H9 (cell line): ENCODE measurements at regions not wholly inside any gene's neighbourhood (a gene's known extent, or its start where the extent isn't known, plus 50 kb on each side); places are given as distances from the start of the nearest gene placed in this dataset.
A peak's percentile ranks its signal among the peaks of the same experiment; 100 is the strongest.

Source experiments
- DNase-seq: peaks from one replicate; pipeline ENCODE4 v3.0.0-alpha.2; 2017
- H2AFZ ChIP-seq: one replicate; pipeline ENCODE4 v1.6.1; 2013; ENCODE audit warnings: mild to moderate bottlenecking, low read length, control low read depth, moderate library complexity
- H2AK5ac ChIP-seq: 2 replicates; pipeline ENCODE4 v1.6.1; 2013; ENCODE audit warnings: low read length, control low read depth, mixed read lengths; ENCODE audit not compliant: insufficient read length
- H2BK120ac ChIP-seq: one replicate; pipeline ENCODE4 v1.6.1; 2013; ENCODE audit warnings: low read depth, mild to moderate bottlenecking, low read length, control low read depth, inconsistent platforms; ENCODE audit not compliant: poor library complexity, severe bottlenecking
- H2BK12ac ChIP-seq: 2 replicates; pipeline ENCODE4 v1.6.1; 2013; ENCODE audit warnings: low read length, control low read depth, mixed read lengths, low read depth; ENCODE audit not compliant: insufficient read length
- H2BK15ac ChIP-seq: 2 replicates; pipeline ENCODE4 v1.6.1; 2013; ENCODE audit warnings: low read depth, low read length, control low read depth
- H2BK20ac ChIP-seq: one replicate; pipeline ENCODE4 v1.6.1; 2013; ENCODE audit warnings: low read depth, mild to moderate bottlenecking, low read length, control low read depth, inconsistent platforms; ENCODE audit not compliant: poor library complexity, severe bottlenecking
- H2BK5ac ChIP-seq: 2 replicates; pipeline ENCODE4 v1.6.1; 2013; ENCODE audit warnings: low read length, control low read depth, mixed read lengths; ENCODE audit not compliant: insufficient read length
- H3K14ac ChIP-seq: 2 replicates; pipeline ENCODE4 v1.6.1; 2013; ENCODE audit warnings: low read length, control low read depth; ENCODE audit not compliant: insufficient read depth
- H3K18ac ChIP-seq: 2 replicates; pipeline ENCODE4 v1.6.1; 2013; ENCODE audit warnings: low read depth, mild to moderate bottlenecking, mixed read lengths, low read length, control low read depth; ENCODE audit not compliant: insufficient read length
- H3K23ac ChIP-seq: 2 replicates; pipeline ENCODE4 v1.6.1; 2013; ENCODE audit warnings: low read length, control low read depth, mixed read lengths, low read depth; ENCODE audit not compliant: insufficient read length
- H3K23me2 ChIP-seq: 2 replicates; pipeline ENCODE4 v1.6.1; 2013; ENCODE audit warnings: low read depth, mild to moderate bottlenecking, mixed read lengths, low read length, control low read depth; ENCODE audit not compliant: insufficient read length, poor library complexity, severe bottlenecking
- H3K27ac ChIP-seq: 2 replicates; pipeline ENCODE4 v1.5.1; 2013; ENCODE audit warnings: low read length, control low read depth, mixed read lengths, low read depth; ENCODE audit not compliant: insufficient read length
- H3K27me3 ChIP-seq: 2 replicates; pipeline ENCODE4 v1.6.1; 2013; ENCODE audit warnings: low read length, control low read depth, inconsistent platforms; ENCODE audit not compliant: insufficient read depth
- H3K4ac ChIP-seq: 2 replicates; pipeline ENCODE4 v1.6.1; 2013; ENCODE audit warnings: low read depth, mild to moderate bottlenecking, control low read depth, inconsistent platforms, low read length, moderate library complexity
- H3K4me1 ChIP-seq: 2 replicates; pipeline ENCODE4 v1.6.1; 2013; ENCODE audit warnings: low read length, control low read depth, inconsistent platforms; ENCODE audit not compliant: insufficient read depth
- H3K4me2 ChIP-seq: 2 replicates; pipeline ENCODE4 v1.6.1; 2013; ENCODE audit warnings: low read length, control low read depth, mixed read lengths; ENCODE audit not compliant: insufficient read length, insufficient read depth
- H3K56ac ChIP-seq: 2 replicates; pipeline ENCODE4 v1.6.1; 2013; ENCODE audit warnings: low read depth, mild to moderate bottlenecking, mixed read lengths, low read length, control low read depth; ENCODE audit not compliant: insufficient read length
- H3K79me1 ChIP-seq: 2 replicates; pipeline ENCODE4 v1.6.1; 2013; ENCODE audit warnings: low read depth, mild to moderate bottlenecking, moderate library complexity, low read length, control low read depth, inconsistent platforms; ENCODE audit not compliant: insufficient read depth, poor library complexity, severe bottlenecking
- H3K79me2 ChIP-seq: 2 replicates; pipeline ENCODE4 v1.6.1; 2013; ENCODE audit warnings: low read length, control low read depth, inconsistent platforms; ENCODE audit not compliant: insufficient read depth
- H3K9ac ChIP-seq: 2 replicates; pipeline ENCODE4 v1.6.1; 2013; ENCODE audit warnings: low read length, control low read depth, mixed read lengths; ENCODE audit not compliant: insufficient read length; ENCODE audit errors: extremely low read depth
- H3K9me3 ChIP-seq: one replicate; pipeline ENCODE4 v1.6.1; 2013; ENCODE audit warnings: low read depth, low read length, inconsistent platforms; ENCODE audit not compliant: control insufficient read depth
- H3T11ph ChIP-seq: one replicate; pipeline ENCODE4 v1.6.1; 2013; ENCODE audit warnings: mild to moderate bottlenecking, low read length, control low read depth, inconsistent platforms
- H4K20me1 ChIP-seq: one replicate; pipeline ENCODE4 v1.6.1; 2013; ENCODE audit not compliant: control insufficient read depth, insufficient read length, insufficient read depth
- H4K5ac ChIP-seq: 2 replicates; pipeline ENCODE4 v1.6.1; 2013; ENCODE audit warnings: low read depth, mild to moderate bottlenecking, mixed read lengths, low read length, control low read depth; ENCODE audit not compliant: insufficient read length
- H4K8ac ChIP-seq: replicated peaks from 2 replicates; pipeline ENCODE4 v1.6.1; 2013; ENCODE audit warnings: low read length, control low read depth, mixed read lengths, low read depth; ENCODE audit not compliant: insufficient read length
- H4K91ac ChIP-seq: 2 replicates; pipeline ENCODE4 v1.6.1; 2013; ENCODE audit warnings: low read depth, mild to moderate bottlenecking, moderate library complexity, mixed read lengths, low read length, control low read depth; ENCODE audit not compliant: insufficient read length
- H3K27ac Mint-ChIP-seq, 3 experiments: 2 replicates in 2 of 3; 3 replicates in 1 of 3; pipeline ENCODE4 v1.8.0; 2020 to 2021; ENCODE audit warnings: mixed read lengths in 3 of 3, mild to moderate bottlenecking in 1 of 3, moderate library complexity in 1 of 3
- H3K27me3 Mint-ChIP-seq: 2 replicates; pipeline ENCODE4 v1.8.0; 2021; ENCODE audit warnings: low read depth, mild to moderate bottlenecking, moderate library complexity, mixed read lengths
- H3K36me3 Mint-ChIP-seq, 3 experiments: 2 replicates in 2 of 3; 3 replicates in 1 of 3; pipeline ENCODE4 v1.8.0; 2020 to 2021; ENCODE audit warnings: low read depth in 3 of 3, mixed read lengths in 3 of 3; ENCODE audit not compliant: insufficient read depth in 1 of 3
- H3K4me1 Mint-ChIP-seq, 2 experiments: 2 replicates each; pipeline ENCODE4 v1.8.0; 2020; ENCODE audit warnings: mixed read lengths in 2 of 2
- H3K4me3 Mint-ChIP-seq, 2 experiments: 2 replicates in 1 of 2; 3 replicates in 1 of 2; pipeline ENCODE4 v1.8.0; 2020 to 2021; ENCODE audit warnings: mild to moderate bottlenecking in 2 of 2, mixed read lengths in 2 of 2, moderate library complexity in 1 of 2
- H3K9me3 Mint-ChIP-seq, 2 experiments: 2 replicates in 1 of 2; 3 replicates in 1 of 2; pipeline ENCODE4 v1.8.0; 2020; ENCODE audit warnings: mild to moderate bottlenecking in 2 of 2, mixed read lengths in 2 of 2, moderate library complexity in 1 of 2
- CTCF ChIP-seq: fragments of 200-600 bp; sonication (generic); conservative IDR thresholded peaks from 3 replicates; pipeline ENCODE4 v1.8.0; 2021; ENCODE audit warnings: antibody characterized with exemption, mild to moderate bottlenecking
- WGBS: extraction: QIAGEN DNeasy Blood & Tissue Kit; methylation state at CpG from one replicate; pipeline ENCODE4 v1.1.7; 2013; ENCODE audit warnings: missing lambda C conversion rate, low lambda C conversion rate, mixed read lengths; ENCODE audit not compliant: insufficient read length; ENCODE audit errors: extremely low coverage; 5-methylcytosine and 5-hydroxymethylcytosine counted together

GRCh38 chr1:30043731-30044408 is 679.5 kb downstream of the MATN1 start:
- Histone ChIP-seq H3K27ac (no peak overlapping the region), H3K79me1 (no peaks in the 10 kb centered on the region), H3K23me2 (no peaks in the 10 kb centered on the region), H3K4me1 (no peaks in the 10 kb centered on the region), H3K56ac (no peak overlapping the region), H4K20me1 (no peaks in the 10 kb centered on the region), H3K4me2 (no peak overlapping the region), H3K18ac (no peak overlapping the region), H2BK120ac (no peak overlapping the region), H3K9ac (no peak overlapping the region), H3K23ac (no peak overlapping the region), H2BK20ac (no peak overlapping the region), H2AK5ac (no peak overlapping the region), H2BK12ac (no peak overlapping the region), H4K8ac (no peak overlapping the region), H2AFZ (no peak overlapping the region), H3K14ac (no peak overlapping the region), H3K9me3 (no peaks in the 10 kb centered on the region), H3K4ac (no peak overlapping the region), H3K27me3 (no peaks in the 10 kb centered on the region), H2BK5ac (no peak overlapping the region), H4K5ac (no peak overlapping the region), H3K79me2 (no peaks in the 10 kb centered on the region), H3T11ph (no peak overlapping the region), H2BK15ac (no peak overlapping the region), H4K91ac (no peak overlapping the region)
- DNase-seq: peak; percentile 22
- H3K36me3 Mint-ChIP-seq: peaks cover 0 to 2% (median 0%) of the 10 kb centered on the region in 3 experiments; a peak in 2 of 7 replicates
- H3K4me3 Mint-ChIP-seq: no peak overlapping the region
- H3K27ac Mint-ChIP-seq: peak overlapping the region in 2 of 3 experiments; percentile 77; a peak in 3 of 7 replicates
- H3K9me3 Mint-ChIP-seq: peaks cover 0 to 15% of the 10 kb centered on the region in 2 experiments; a peak in 3 of 5 replicates
- no CpG with 5 or more reads among the region's 1 CpG for WGBS
- H3K27me3 Mint-ChIP-seq: no peaks in the 10 kb centered on the region
- H3K4me1 Mint-ChIP-seq: peaks cover 15 to 16% of the 10 kb centered on the region in 2 experiments
- TF ChIP-seq CTCF: no peak
